Nephron progenitor cell (in vitro differentiated cells): ENCODE measurements at regions not wholly inside any gene's neighbourhood (a gene's known extent, or its start where the extent isn't known, plus 50 kb on each side); places are given as distances from the start of the nearest gene placed in this dataset.

Experiments used
- DNase-seq: peaks from one replicate; pipeline ENCODE4 v3.0.0; 2021
- H3K27ac Mint-ChIP-seq: 2 replicates; pipeline ENCODE4 v1.8.0; 2021; ENCODE audit warnings: mild to moderate bottlenecking, moderate library complexity, mixed read lengths
- H3K27me3 Mint-ChIP-seq: 2 replicates; pipeline ENCODE4 v1.8.0; 2021; ENCODE audit warnings: mild to moderate bottlenecking, low read depth, mixed read lengths; ENCODE audit not compliant: poor library complexity
- H3K36me3 Mint-ChIP-seq: 2 replicates; pipeline ENCODE4 v1.8.0; 2021; ENCODE audit warnings: low read depth, mixed read lengths
- H3K4me1 Mint-ChIP-seq: 2 replicates; pipeline ENCODE4 v1.8.0; 2021; ENCODE audit warnings: mixed read lengths
- H3K4me3 Mint-ChIP-seq: 2 replicates; pipeline ENCODE4 v1.8.0; 2021; ENCODE audit warnings: mild to moderate bottlenecking, moderate library complexity, mixed read lengths
- H3K9me3 Mint-ChIP-seq: 2 replicates; pipeline ENCODE4 v1.8.0; 2021; ENCODE audit warnings: mild to moderate bottlenecking, moderate library complexity, mixed read lengths
- TF ChIP-seq, protein P1 (sequence below): fragments of 200-600 bp; sonication (generic); IDR thresholded peaks from 2 replicates; pipeline ENCODE4 v1.5.0; 2021; ENCODE audit warnings: antibody characterized with exemption

DNA sequence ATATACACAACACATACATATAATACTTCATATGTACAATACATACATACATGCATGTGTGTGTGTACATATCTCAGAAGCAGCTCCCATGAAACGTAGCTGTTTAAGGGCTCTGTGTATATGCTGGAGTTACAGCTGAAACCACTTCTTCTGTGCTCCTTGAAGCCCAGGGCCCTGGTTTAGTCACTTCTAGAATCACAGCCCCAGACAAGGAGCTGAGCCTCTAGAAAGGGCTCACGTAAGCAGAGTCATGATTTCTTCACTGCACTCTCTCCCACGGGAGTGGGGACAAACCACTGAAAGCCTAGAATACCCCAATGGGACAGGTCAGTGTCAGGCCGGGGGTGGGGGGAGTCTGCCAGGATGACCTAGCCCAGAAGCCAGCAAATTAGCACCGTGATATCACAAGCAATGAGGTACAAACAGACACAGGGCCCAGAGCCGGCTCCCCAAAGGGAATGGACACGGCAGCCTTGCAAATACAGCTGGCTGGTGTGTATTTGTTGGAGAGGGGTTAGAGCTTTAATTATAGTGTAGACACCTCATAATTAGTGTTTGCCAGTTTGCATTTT is 90.3 kb downstream of the C1QL2 start:
- Mint-ChIP-seq H3K9me3 (peaks cover 3% of the 10 kb centered on the region), H3K27ac (no peak overlapping the region), H3K36me3 (no peaks in the 10 kb centered on the region), H3K4me1 (no peaks in the 10 kb centered on the region), H3K27me3 (peaks cover 2% of the 10 kb centered on the region), H3K4me3 (no peak overlapping the region)
- DNase-seq, result no peak
- TF ChIP-seq, protein P1, sequence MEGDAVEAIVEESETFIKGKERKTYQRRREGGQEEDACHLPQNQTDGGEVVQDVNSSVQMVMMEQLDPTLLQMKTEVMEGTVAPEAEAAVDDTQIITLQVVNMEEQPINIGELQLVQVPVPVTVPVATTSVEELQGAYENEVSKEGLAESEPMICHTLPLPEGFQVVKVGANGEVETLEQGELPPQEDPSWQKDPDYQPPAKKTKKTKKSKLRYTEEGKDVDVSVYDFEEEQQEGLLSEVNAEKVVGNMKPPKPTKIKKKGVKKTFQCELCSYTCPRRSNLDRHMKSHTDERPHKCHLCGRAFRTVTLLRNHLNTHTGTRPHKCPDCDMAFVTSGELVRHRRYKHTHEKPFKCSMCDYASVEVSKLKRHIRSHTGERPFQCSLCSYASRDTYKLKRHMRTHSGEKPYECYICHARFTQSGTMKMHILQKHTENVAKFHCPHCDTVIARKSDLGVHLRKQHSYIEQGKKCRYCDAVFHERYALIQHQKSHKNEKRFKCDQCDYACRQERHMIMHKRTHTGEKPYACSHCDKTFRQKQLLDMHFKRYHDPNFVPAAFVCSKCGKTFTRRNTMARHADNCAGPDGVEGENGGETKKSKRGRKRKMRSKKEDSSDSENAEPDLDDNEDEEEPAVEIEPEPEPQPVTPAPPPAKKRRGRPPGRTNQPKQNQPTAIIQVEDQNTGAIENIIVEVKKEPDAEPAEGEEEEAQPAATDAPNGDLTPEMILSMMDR, result no peak

DNA sequence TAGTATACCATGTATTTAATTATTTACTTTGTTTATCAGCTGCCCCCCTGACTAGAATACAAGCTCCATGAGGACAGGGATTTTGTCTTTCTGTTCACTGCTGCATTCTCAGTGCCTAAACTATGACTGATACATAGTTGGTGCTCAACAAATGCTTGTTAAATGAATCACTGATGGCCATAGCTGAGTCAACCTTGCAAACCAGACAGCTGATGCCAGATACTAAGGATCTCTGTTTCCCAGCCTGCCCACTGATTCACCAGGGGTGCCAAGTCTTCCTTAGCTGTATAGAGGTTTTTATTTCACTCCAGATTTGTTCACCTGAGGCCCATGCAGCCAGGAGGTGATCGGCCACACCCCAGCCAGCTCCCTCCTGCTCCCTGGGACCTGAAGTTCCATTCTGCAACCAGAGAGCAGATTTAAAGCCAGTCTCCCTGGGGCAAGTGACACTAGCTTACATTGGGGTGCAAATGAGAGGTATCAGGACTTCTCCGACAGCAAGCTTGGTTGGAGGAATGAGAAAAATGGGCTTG is 92.2 kb downstream of the C1QL2 start:
- Mint-ChIP-seq H3K27ac (no peak overlapping the region), H3K4me3 (no peak overlapping the region), H3K4me1 (no peaks in the 10 kb centered on the region), H3K36me3 (no peaks in the 10 kb centered on the region), H3K9me3 (peaks cover 3% of the 10 kb centered on the region), H3K27me3 (peaks cover 4% of the 10 kb centered on the region)
- TF ChIP-seq, protein P1, result no peak
- DNase-seq, result no peak

DNA sequence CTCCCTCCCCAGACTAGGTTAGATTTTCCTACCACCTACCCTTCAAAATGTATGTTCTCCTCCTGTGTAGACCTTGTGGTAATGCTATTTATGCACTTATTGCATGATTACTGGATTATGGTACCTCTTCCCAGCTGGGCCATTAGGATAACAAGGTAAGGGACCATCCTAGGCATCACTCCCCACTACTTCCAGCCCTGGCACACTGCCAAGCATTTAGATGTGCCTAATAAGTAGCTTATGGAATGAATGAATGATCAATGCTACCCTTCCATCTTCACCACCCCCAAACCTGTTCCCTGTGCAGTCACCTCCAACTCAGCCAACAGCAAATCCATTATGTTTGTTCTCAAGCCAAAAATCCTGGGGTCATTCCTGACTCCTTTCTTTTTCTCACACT is 93.4 kb downstream of the C1QL2 start:
- Mint-ChIP-seq H3K36me3 (no peaks in the 10 kb centered on the region), H3K4me3 (no peak overlapping the region), H3K9me3 (peaks cover 3% of the 10 kb centered on the region), H3K27ac (no peak overlapping the region), H3K27me3 (peaks cover 4% of the 10 kb centered on the region), H3K4me1 (no peaks in the 10 kb centered on the region)
- DNase-seq, result no peak
- TF ChIP-seq, protein P1, result no peak

DNA sequence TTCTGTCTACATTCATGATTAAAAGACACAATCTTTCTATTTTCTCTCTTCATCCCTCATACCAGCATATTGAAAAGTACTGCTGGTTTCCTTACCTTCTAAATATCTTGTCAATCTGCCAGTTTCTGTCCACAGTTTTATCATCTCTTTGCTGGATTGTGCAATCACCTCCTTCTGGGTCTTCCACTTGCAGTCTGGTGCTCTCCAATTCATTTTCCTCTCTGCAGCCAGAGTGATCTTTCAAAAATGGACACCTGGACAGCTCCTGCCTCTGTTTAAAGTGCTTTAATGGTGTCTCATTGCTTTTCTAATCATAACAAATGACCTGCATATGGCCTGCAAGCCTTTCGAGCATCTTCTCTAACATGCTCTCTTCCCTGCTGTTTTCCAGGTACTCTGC is 94.0 kb downstream of the C1QL2 start:
- DNase-seq, result no peak
- Mint-ChIP-seq H3K4me1 (no peaks in the 10 kb centered on the region), H3K36me3 (no peaks in the 10 kb centered on the region), H3K9me3 (peaks cover 3% of the 10 kb centered on the region), H3K4me3 (no peak overlapping the region), H3K27me3 (peaks cover 7% of the 10 kb centered on the region), H3K27ac (no peak overlapping the region)
- TF ChIP-seq, protein P1, result no peak

DNA sequence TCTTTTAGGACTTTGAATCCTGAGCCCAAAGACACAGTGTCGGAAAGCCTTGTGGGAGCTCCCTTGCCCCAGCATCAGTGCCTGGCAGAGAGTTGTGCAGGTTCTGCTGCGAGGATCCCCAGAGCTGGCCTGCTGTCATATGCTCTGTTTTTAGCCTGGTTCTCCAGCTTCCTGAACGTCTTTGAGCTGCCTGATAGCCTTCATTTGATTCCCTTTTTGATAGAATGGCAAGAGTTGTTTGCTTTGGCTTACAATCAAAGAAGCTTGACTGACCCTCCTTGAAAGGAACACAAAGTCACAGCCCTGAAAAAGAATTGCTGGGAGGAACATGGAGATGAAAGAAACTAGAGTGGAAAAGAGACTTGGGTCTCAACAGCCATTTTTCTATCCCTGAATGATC is 95.4 kb downstream of the C1QL2 start:
- H3K27me3 Mint-ChIP-seq, result peaks cover 15% of the 10 kb centered on the region
- DNase-seq, result no peak
- H3K9me3 Mint-ChIP-seq, result peaks cover 3% of the 10 kb centered on the region
- H3K4me1 Mint-ChIP-seq, result no peaks in the 10 kb centered on the region
- no peak overlapping the region for H3K4me3 Mint-ChIP-seq
- TF ChIP-seq, protein P1, result no peak
- H3K36me3 Mint-ChIP-seq, result no peaks in the 10 kb centered on the region
- H3K27ac Mint-ChIP-seq, result no peak overlapping the region

DNA sequence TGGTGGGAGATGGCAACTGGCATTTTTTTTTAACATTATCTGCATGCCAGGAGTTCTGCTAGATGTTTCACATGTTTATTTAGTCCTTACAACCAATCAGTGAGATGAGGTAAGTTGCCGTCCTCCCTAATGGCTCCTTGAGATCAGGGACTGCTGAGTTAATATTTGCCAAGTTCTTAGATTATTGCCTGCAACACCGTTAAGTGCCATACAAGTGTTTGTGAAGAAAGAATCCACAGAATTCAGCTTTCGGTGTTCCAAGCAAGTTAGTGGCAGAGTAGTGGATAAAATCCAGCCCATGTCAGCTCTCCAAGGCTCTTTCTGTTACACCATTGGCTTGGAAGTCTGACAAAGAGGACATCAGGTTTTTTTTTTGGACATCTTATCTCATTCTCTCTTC is 95.9 kb downstream of the C1QL2 start:
- DNase-seq, result no peak
- peaks cover 3% of the 10 kb centered on the region for H3K9me3 Mint-ChIP-seq
- TF ChIP-seq, protein P1, result no peak
- no peaks in the 10 kb centered on the region for H3K4me1 Mint-ChIP-seq
- H3K4me3 Mint-ChIP-seq, result no peak overlapping the region
- peaks cover 15% of the 10 kb centered on the region for H3K27me3 Mint-ChIP-seq
- H3K36me3 Mint-ChIP-seq, result no peaks in the 10 kb centered on the region
- H3K27ac Mint-ChIP-seq, result no peak overlapping the region
